Coronary artery (tissue), 2 donors: ENCODE measurements at regions not wholly inside any gene's neighbourhood (a gene's known extent, or its start where the extent isn't known, plus 50 kb on each side); places are given as distances from the start of the nearest gene placed in this dataset.

Experiments used
- DNase-seq: peaks from one replicate; pipeline ENCODE4 v3.0.0-alpha.2; 2017; ENCODE audit warnings: low spot score
- H3K27ac ChIP-seq, 2 donors: fragments of 200-600 bp; sonication (generic); one replicate each; pipeline ENCODE4 v1.5.1; 2016 to 2019
- H3K4me3 ChIP-seq: fragments of 200-600 bp; sonication (generic); 2 replicates; pipeline ENCODE4 v1.5.1; 2016; ENCODE audit warnings: mild to moderate bottlenecking, moderate library complexity
- CTCF ChIP-seq: fragments of 200-600 bp; sonication (generic); IDR thresholded peaks from one replicate; pipeline ENCODE4 v1.5.1; 2019; ENCODE audit warnings: antibody characterized with exemption

- Histone ChIP-seq H3K27ac (no peak overlapping the region), H3K4me3 (no peak overlapping the region)
- DNase-seq, result no peak
- TF ChIP-seq CTCF, result no peak
Measured at GRCh38 chr9:118829334-118829733, 539.9 kb downstream of the BRINP1 start.

GRCh38 chr9:118832371-118832770 lies 536.9 kb downstream of the BRINP1 start:
- no peak overlapping the region for H3K4me3 ChIP-seq
- no peak for TF ChIP-seq CTCF
- no peak overlapping the region for H3K27ac ChIP-seq
- no peak for DNase-seq

- Histone ChIP-seq H3K4me3 (no peak overlapping the region), H3K27ac (no peak overlapping the region)
- DNase-seq, result no peak
- no peak for TF ChIP-seq CTCF
Measured at GRCh38 chr9:118836891-118837290, 532.3 kb downstream of the BRINP1 start.

GRCh38 chr9:118871531-118871930 lies 497.7 kb downstream of the BRINP1 start:
- Histone ChIP-seq H3K27ac (no peak overlapping the region), H3K4me3 (no peak overlapping the region)
- TF ChIP-seq CTCF, result no peak
- DNase-seq, result no peak

- DNase-seq, result no peak
- no peak for TF ChIP-seq CTCF
- no peak overlapping the region for H3K4me3 ChIP-seq
- no peak overlapping the region for H3K27ac ChIP-seq
Measured at GRCh38 chr9:118882684-118883083, 486.6 kb downstream of the BRINP1 start.

GRCh38 chr9:118883411-118883810 lies 485.8 kb downstream of the BRINP1 start:
- no peak for TF ChIP-seq CTCF
- DNase-seq, result no peak
- Histone ChIP-seq H3K4me3 (no peak overlapping the region), H3K27ac (no peak overlapping the region)

GRCh38 chr9:118891213-118891612 lies 478.0 kb downstream of the BRINP1 start:
- DNase-seq, result no peak
- H3K4me3 ChIP-seq, result no peak overlapping the region
- no peak for TF ChIP-seq CTCF

More at GRCh38 chr9:118891213-118891612, 478.0 kb downstream of the BRINP1 start:
- no peak overlapping the region for H3K27ac ChIP-seq
